ENCODE measurements at regions not wholly inside any gene's neighbourhood (a gene's known extent, or its start where the extent isn't known, plus 50 kb on each side); places are given as distances from the start of the nearest gene placed in this dataset.

- TF ChIP-seq ELK1 (IDR thresholded peaks at IDR 0.05; ENCODE audit: borderline replicate concordance, low read depth, low read length) (no peak), RFX5 (IDR thresholded peaks at IDR 0.05; ENCODE audit: low read depth, low read length) (no peak), CTCF (conservative IDR thresholded peaks at IDR 0.05; ENCODE audit: low read depth, low read length) (no peak), MXI1 (IDR thresholded peaks at IDR 0.05; ENCODE audit: borderline replicate concordance, low read depth, low read length) (no peak), FOS (IDR thresholded peaks at IDR 0.05; ENCODE audit: low read depth, low read length) (no peak), SMC3 (IDR thresholded peaks at IDR 0.05; ENCODE audit: low read depth, low read length) (no peak), POLR2A (IDR thresholded peaks at IDR 0.05; ENCODE audit: low read depth, low read length) (no peak), RCOR1 (IDR thresholded peaks at IDR 0.05; ENCODE audit: insufficient replicate concordance, low read length) (no peak), MAFK (IDR thresholded peaks at IDR 0.05; ENCODE audit: low read depth, low read length) (no peak), RAD21 (IDR thresholded peaks at IDR 0.05; ENCODE audit: low read length) (no peak), CEBPB (IDR thresholded peaks at IDR 0.05; ENCODE audit: low read depth, low read length) (no peak)
These were observed 2513.2 kb downstream of the PCDH9 start for GRCh38 chr13:64716936-64717335.
